ENCODE measurements at regions not wholly inside any gene's neighbourhood (a gene's known extent, or its start where the extent isn't known, plus 50 kb on each side); places are given as distances from the start of the nearest gene placed in this dataset.
"Not testable (repeated sequence)": the region's sequence is repeated elsewhere in the genome, so short reads cannot be mapped to it uniquely, and the experiment has no call there.

DNA sequence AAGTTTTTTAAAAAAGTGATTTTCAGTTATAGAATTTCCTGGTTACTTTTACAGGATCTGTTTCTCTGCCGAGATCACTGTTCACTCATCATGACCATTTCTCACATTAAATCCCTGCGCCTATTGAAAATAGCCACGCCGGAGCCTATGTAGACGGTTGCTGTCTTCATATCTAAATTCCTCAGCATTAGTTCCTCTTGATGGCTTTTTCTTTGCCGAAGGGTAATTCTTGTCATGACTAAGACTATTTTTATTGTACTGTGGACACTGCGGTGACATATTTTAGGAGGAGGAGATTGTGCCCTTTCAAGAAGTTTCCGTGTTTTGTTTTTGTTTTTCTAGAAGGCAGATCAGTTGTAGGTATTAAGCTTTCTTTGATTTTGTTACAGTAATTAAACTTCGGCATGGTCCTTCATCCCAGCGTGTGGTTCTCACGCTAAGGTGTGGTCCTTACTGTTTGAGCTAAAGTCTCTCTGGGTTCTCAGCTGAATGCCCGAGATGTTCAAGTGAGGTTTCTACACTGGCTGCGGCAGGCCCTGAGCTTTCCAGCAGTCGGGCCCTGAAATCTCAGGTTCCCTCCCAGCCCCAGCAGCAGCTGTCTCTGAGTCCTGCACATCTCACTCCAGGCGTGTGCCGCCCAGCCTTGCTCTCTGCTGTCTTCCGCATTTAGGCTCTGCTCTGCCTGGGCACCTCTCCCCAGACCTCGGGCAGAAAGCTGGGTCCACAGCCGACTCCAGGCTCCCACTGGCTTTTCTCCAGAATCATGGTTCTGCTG lies 1110.5 kb downstream of the TBC1D22A start:
- no peak for TF ChIP-seq ZFX (IDR thresholded peaks at IDR 0.05; ENCODE audit: borderline replicate concordance)
- no peak overlapping the region for H3K27ac ChIP-seq

DNA sequence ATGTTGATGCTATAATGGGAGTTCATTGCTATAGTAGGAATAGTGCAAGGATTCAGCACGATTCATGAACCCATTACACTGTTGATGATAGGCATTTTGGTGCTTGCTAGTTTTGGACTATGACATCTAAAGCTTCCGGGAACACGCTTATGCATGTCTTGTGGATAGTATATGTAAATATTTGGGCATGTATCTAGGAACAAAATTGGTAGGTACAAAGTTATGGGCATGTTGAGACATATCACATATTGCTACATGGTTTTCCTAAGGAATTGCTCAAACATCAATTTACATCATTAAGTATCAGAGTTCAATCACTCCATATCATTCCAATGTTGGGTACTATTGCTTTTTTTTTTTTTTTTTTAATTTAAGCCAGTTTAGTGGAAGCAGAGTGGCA lies 1103.2 kb downstream of the TBC1D22A start:
- no peak overlapping the region for H3K27ac ChIP-seq
- no peak for TF ChIP-seq ZFX (IDR thresholded peaks at IDR 0.05; ENCODE audit: borderline replicate concordance)
- TF ChIP-seq, protein P1, sequence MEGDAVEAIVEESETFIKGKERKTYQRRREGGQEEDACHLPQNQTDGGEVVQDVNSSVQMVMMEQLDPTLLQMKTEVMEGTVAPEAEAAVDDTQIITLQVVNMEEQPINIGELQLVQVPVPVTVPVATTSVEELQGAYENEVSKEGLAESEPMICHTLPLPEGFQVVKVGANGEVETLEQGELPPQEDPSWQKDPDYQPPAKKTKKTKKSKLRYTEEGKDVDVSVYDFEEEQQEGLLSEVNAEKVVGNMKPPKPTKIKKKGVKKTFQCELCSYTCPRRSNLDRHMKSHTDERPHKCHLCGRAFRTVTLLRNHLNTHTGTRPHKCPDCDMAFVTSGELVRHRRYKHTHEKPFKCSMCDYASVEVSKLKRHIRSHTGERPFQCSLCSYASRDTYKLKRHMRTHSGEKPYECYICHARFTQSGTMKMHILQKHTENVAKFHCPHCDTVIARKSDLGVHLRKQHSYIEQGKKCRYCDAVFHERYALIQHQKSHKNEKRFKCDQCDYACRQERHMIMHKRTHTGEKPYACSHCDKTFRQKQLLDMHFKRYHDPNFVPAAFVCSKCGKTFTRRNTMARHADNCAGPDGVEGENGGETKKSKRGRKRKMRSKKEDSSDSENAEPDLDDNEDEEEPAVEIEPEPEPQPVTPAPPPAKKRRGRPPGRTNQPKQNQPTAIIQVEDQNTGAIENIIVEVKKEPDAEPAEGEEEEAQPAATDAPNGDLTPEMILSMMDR (IDR thresholded peaks at IDR 0.05): no peak

DNA sequence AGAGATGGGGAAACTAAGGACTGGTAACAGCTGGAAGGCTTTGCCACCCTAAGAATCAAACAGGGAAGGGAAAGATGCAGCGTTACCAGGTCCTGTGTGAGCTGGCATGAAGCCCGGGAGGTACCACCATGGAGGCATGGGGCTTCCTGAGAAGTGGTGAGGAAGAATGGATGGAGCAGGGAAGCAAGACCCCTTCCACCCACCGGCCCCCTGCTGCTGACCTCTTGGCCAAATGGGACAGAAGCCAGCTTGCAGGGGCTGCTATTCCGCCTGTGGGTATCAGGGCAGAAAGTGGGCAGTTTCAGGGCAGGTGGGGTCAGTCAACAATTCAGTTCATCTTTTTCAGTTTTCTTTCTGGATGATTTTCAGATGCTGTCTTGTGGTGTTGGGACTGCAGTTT lies 1099.9 kb downstream of the TBC1D22A start:
- H3K27ac ChIP-seq: no peak overlapping the region
- TF ChIP-seq ZFX (IDR thresholded peaks at IDR 0.05; ENCODE audit: borderline replicate concordance): no peak
- TF ChIP-seq, protein P1 (IDR thresholded peaks at IDR 0.05): no peak

DNA sequence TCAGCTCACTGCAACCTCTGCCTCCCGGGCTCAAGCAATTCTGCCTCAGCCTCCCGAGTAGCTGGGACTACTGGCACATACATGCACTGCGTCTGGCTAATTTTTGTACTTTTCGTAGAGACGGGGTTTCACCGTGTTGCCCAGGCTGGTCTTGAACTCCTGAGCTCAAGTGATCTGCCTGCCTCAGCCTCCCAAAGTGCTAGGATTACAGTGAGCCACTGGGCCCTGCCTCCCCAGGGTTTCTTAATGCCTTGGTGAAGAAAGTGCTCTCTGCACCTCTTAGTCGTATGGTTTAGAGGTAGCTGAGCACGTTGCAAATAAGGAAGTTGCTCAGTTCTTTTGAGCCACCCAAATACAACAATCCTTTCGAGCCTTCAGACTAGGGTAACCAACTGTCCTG lies 1098.5 kb downstream of the TBC1D22A start:
- not testable (repeated sequence) for H3K27ac ChIP-seq

DNA sequence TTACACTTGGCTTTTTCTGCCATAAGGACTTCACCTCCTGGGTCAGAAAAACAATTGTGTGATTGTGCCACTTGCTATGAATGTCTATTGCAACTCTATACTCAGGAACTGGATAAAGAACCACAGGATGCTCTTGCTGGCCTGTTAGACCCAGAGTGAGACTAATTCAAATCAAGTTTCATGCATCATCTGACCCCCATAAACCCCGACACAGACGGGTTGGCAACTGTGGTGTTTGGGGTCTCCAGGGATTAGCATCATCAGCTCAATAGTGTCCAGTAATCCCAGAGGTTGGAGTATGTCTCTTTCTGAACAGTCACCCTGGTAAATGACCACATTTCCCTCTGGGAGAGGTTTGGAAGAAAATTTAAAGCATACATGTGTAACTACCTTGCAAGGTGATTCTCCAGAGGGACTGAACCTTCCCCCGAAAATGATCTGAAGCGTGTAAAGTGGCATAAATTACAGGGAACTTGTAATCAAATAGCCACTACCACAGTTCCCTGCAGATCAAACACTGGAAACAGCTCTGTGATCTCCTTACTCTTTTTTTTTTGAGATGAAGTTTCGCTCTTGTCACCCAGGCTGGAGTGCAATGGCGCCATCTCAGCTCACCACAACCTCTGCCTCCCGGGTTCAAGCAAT lies 1097.6 kb downstream of the TBC1D22A start:
- no peak for TF ChIP-seq ZFX (IDR thresholded peaks at IDR 0.05; ENCODE audit: borderline replicate concordance)
- TF ChIP-seq, protein P1 (IDR thresholded peaks at IDR 0.05): no peak
- no peak overlapping the region for H3K27ac ChIP-seq

DNA sequence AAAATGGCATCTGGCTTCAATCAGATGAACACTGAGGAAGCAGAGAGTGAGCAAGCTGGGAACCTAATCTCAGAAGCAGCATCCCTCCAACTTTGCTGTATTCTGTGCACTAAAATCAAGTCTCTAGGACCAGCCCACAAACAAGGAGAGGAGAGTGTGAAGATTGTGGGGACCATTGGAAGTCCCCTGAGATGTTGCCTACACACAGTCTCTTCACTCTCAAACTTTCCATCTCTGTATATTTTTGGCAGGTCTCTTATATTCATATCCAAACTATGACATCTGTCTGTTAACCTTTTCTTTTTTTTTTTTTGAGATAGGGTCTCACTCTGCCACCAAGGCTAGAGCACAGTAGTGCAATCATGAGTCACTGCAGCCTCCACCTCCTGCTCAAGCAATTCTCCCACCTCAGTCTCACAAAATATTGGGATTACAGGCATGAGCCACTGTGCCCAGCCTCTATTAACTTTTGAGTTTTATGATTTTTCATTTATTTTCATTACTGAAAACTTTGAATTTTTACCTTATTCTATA lies 1096.4 kb downstream of the TBC1D22A start:
- H3K27ac ChIP-seq: no peak overlapping the region
- TF ChIP-seq, protein P1 (IDR thresholded peaks at IDR 0.05): no peak
- TF ChIP-seq ZFX (IDR thresholded peaks at IDR 0.05; ENCODE audit: borderline replicate concordance): no peak

DNA sequence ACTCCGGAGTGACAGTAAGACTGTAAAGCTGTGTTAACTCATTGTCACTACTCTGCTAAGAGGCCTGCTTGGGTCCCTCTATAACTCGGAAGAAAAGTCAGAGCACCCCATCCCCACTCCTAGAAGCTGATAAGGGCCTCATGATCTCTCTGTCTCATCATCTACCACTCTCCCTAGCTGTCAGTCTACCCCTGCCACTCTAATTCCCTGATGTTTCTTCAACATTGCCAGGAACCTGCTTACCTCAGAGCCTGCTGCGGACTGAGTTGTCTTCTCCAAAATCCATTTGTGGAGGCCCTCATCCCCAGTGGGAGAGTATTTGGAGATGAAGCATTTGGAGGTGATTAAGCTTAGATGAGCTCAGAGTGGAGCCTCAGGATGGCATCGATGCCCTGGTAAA lies 1092.2 kb downstream of the TBC1D22A start:
- TF ChIP-seq, protein P1 (IDR thresholded peaks at IDR 0.05): no peak
- no peak for TF ChIP-seq ZFX (IDR thresholded peaks at IDR 0.05; ENCODE audit: borderline replicate concordance)
- no peak overlapping the region for H3K27ac ChIP-seq

DNA sequence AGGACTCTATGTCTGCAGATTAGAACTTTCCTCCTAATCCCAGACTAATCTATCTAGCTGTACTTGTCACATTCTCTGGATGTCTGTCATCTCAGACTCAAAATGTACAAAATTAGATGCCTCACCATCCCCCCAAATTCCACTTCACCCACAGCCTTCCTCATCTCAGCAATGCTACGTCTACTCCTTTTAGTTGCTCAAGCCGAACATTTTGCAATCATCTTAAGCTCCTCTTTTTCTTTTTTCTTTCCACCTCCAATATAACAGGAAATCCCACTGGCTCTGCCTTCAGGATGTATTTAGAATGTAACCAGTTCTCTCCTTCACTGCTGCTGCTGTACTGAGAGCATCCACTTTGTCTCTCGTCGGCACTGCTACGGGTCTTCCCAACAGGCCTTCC lies 1091.8 kb downstream of the TBC1D22A start:
- TF ChIP-seq, protein P1 (IDR thresholded peaks at IDR 0.05): no peak
- no peak for TF ChIP-seq ZFX (IDR thresholded peaks at IDR 0.05; ENCODE audit: borderline replicate concordance)
- H3K27ac ChIP-seq: no peak overlapping the region
